ENCODE measurements at regions not wholly inside any gene's neighbourhood (a gene's known extent, or its start where the extent isn't known, plus 50 kb on each side); places are given as distances from the start of the nearest gene placed in this dataset.

- Mint-ChIP-seq H3K27ac (no peak overlapping the region), H3K9me3 (no peaks in the 10 kb centered on the region), H3K36me3 (no peaks in the 10 kb centered on the region), H3K27me3 (peaks cover 3% of the 10 kb centered on the region), H3K4me3 (no peak overlapping the region), H3K4me1 (ENCODE audit: unreplicated experiment) (peaks cover 4% of the 10 kb centered on the region)
- DNase-seq (ENCODE audit: extremely low spot score, unreplicated experiment), result no peak
- TF ChIP-seq CTCF (conservative IDR thresholded peaks at IDR 0.05), result no peak
Observed at GRCh38 chr13:53474878-53475277, 446.3 kb downstream of the OLFM4 start.

GRCh38 chr13:53490752-53491151, 462.1 kb downstream of the OLFM4 start:
- TF ChIP-seq CTCF (conservative IDR thresholded peaks at IDR 0.05), result no peak
- Mint-ChIP-seq H3K27ac (no peak overlapping the region), H3K36me3 (no peaks in the 10 kb centered on the region), H3K4me1 (ENCODE audit: unreplicated experiment) (peaks cover 5% of the 10 kb centered on the region), H3K4me3 (no peak overlapping the region), H3K9me3 (no peaks in the 10 kb centered on the region), H3K27me3 (no peaks in the 10 kb centered on the region)
- DNase-seq (ENCODE audit: extremely low spot score, unreplicated experiment), result no peak

- Mint-ChIP-seq H3K36me3 (no peaks in the 10 kb centered on the region), H3K4me3 (no peak overlapping the region), H3K9me3 (no peaks in the 10 kb centered on the region), H3K4me1 (ENCODE audit: unreplicated experiment) (peaks cover 5% of the 10 kb centered on the region), H3K27me3 (peaks cover 11% of the 10 kb centered on the region), H3K27ac (no peak overlapping the region)
- no peak for DNase-seq (ENCODE audit: extremely low spot score, unreplicated experiment)
- no peak for TF ChIP-seq CTCF (conservative IDR thresholded peaks at IDR 0.05)
Observed at GRCh38 chr13:53494406-53494805, 465.8 kb downstream of the OLFM4 start.

GRCh38 chr13:53499576-53500133, 471.0 kb downstream of the OLFM4 start:
- Mint-ChIP-seq H3K4me3 (no peak overlapping the region), H3K36me3 (no peaks in the 10 kb centered on the region), H3K27ac (no peak overlapping the region), H3K9me3 (no peaks in the 10 kb centered on the region), H3K27me3 (peaks cover 12% of the 10 kb centered on the region), H3K4me1 (ENCODE audit: unreplicated experiment) (no peaks in the 10 kb centered on the region)
- DNase-seq (ENCODE audit: extremely low spot score, unreplicated experiment), result no peak
- no peak for TF ChIP-seq CTCF (conservative IDR thresholded peaks at IDR 0.05)

GRCh38 chr13:53501387-53501786, 472.8 kb downstream of the OLFM4 start:
- DNase-seq (ENCODE audit: extremely low spot score, unreplicated experiment), result no peak
- Mint-ChIP-seq H3K4me1 (ENCODE audit: unreplicated experiment) (no peaks in the 10 kb centered on the region), H3K27me3 (peaks cover 8% of the 10 kb centered on the region), H3K27ac (no peak overlapping the region), H3K9me3 (no peaks in the 10 kb centered on the region), H3K4me3 (no peak overlapping the region), H3K36me3 (no peaks in the 10 kb centered on the region)
- TF ChIP-seq CTCF (conservative IDR thresholded peaks at IDR 0.05), result no peak

- no peak for DNase-seq (ENCODE audit: extremely low spot score, unreplicated experiment)
- H3K36me3 Mint-ChIP-seq, result no peaks in the 10 kb centered on the region
- H3K27ac Mint-ChIP-seq, result no peak overlapping the region
- H3K4me3 Mint-ChIP-seq, result no peak overlapping the region
- no peak for TF ChIP-seq CTCF (conservative IDR thresholded peaks at IDR 0.05)
- H3K27me3 Mint-ChIP-seq, result no peaks in the 10 kb centered on the region
- no peaks in the 10 kb centered on the region for H3K9me3 Mint-ChIP-seq
- H3K4me1 Mint-ChIP-seq (ENCODE audit: unreplicated experiment), result peaks cover 9% of the 10 kb centered on the region
Observed at GRCh38 chr13:53507741-53508140, 479.1 kb downstream of the OLFM4 start.
